ENCODE measurements at regions not wholly inside any gene's neighbourhood (a gene's known extent, or its start where the extent isn't known, plus 50 kb on each side); places are given as distances from the start of the nearest gene placed in this dataset.

- TF ChIP-seq CTCF (IDR thresholded peaks at IDR 0.05) (no peak), POLR2A (IDR thresholded peaks at IDR 0.05) (no peak)
Observed at GRCh38 chr7:68785036-68785435, 813.2 kb upstream of the AUTS2 start.
